Small intestine (tissue), 7 donors: ENCODE measurements at regions not wholly inside any gene's neighbourhood (a gene's known extent, or its start where the extent isn't known, plus 50 kb on each side); places are given as distances from the start of the nearest gene placed in this dataset.

Source experiments
- DNase-seq, 2 donors: peaks; one replicate each; pipeline versions ENCODE4 v3.0.0 to v3.0.0-alpha.2; 2013
- FAIRE-seq: peaks from 2 replicates; lab custom pipeline; 2012; peaks lifted over from hg19 to GRCh38; lab: Jason Lieb, UNC
- H3K27ac ChIP-seq, 3 donors: one replicate each; pipeline ENCODE4 v1.5.1; 2013; ENCODE audit warnings: low read length in 2 of 3, mild to moderate bottlenecking in 2 of 3, control low read depth in 1 of 3, inconsistent platforms in 1 of 3, low read depth in 1 of 3, moderate library complexity in 1 of 3
- H3K27me3 ChIP-seq, 3 donors: one replicate each; pipeline ENCODE4 v1.6.1; 2013; ENCODE audit warnings: low read length in 3 of 3, inconsistent platforms in 1 of 3; ENCODE audit not compliant: control insufficient read depth in 3 of 3, insufficient read depth in 3 of 3
- H3K36me3 ChIP-seq, 3 donors: one replicate each; pipeline ENCODE4 v1.6.1; 2013; ENCODE audit warnings: low read length in 3 of 3, inconsistent platforms in 1 of 3, low read depth in 1 of 3, mild to moderate bottlenecking in 1 of 3, moderate library complexity in 1 of 3; ENCODE audit not compliant: control insufficient read depth in 3 of 3, insufficient read depth in 2 of 3
- H3K4me1 ChIP-seq, 3 donors: one replicate each; pipeline ENCODE4 v1.6.1; 2013; ENCODE audit warnings: low read length in 2 of 3, inconsistent platforms in 1 of 3, low read depth in 1 of 3, mild to moderate bottlenecking in 1 of 3, moderate library complexity in 1 of 3; ENCODE audit not compliant: control insufficient read depth in 3 of 3, insufficient read depth in 2 of 3
- H3K4me3 ChIP-seq, 3 donors: one replicate each; pipeline ENCODE4 v1.5.1; 2013; ENCODE audit warnings: low read length in 3 of 3, control low read depth in 1 of 3, inconsistent platforms in 1 of 3, low read depth in 1 of 3, mild to moderate bottlenecking in 1 of 3, moderate library complexity in 1 of 3
- H3K9me3 ChIP-seq, 2 donors: one replicate each; pipeline ENCODE4 v1.6.1; 2013; ENCODE audit warnings: low read depth in 1 of 2, low read length in 1 of 2; ENCODE audit not compliant: control insufficient read depth in 2 of 2, insufficient read depth in 1 of 2
- WGBS, 3 donors: extraction: QIAGEN DNeasy Blood & Tissue Kit; methylation state at CpG; one replicate each; pipeline ENCODE4 v1.1.7; 2013; 5-methylcytosine and 5-hydroxymethylcytosine counted together
- donor health status: healthy with polysubstance abuse.
- donor health status: control.
- donor health status: control.
- donor health status: Bipolar disorder and iron deficiency.
- donor health status: healthy.

DNA sequence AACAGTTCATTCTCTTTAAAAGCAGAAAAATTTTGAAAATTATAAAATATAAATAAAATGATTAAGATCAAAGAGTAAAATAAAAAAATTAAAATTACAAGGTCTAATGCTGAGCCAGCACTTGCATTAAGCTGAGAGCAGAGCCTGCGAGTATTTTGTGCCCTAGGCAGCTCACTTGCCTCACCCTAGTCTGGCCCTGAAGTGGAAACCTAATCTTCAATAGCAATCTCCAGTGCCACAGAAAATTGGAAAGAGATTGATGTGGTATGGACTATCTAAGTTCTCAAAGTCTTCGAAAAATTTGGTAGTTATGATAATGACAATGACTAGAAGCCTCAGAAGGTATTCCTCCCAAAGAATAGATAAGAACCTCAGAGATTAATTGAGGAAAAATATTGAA, 459.4 kb upstream of the CBLB start:
- WGBS, 3 donors: 83 to 93% (median 92%) methylated on average over 2 of the region's 2 CpGs
- DNase-seq (no peak), FAIRE-seq (no peak)
- Histone ChIP-seq H3K4me1 (no peaks in the 10 kb centered on the region), H3K27me3 (no peaks in the 10 kb centered on the region), H3K4me3 (no peak overlapping the region), H3K27ac (no peak overlapping the region), H3K9me3 (peaks cover 0 to 3% of the 10 kb centered on the region in 2 donors), H3K36me3 (no peaks in the 10 kb centered on the region)

DNA sequence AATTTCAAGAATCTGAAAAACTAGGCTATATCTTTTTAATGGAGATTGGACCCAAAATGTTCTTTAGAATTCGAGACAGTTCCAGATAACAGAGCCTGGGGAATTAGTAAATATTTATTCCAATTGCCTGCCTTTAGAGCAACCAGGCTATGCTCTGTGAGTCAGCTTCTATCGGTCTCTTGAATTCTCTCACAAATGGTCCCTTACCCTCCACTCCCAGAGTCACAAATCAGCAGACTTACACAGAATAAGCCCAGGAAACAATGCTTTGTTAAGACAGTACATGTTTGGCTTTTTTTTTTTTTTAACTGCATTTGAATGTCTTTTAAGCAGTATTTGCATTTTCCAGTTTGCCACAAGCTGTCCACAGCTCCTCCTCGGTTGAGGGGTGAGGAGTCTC, 460.7 kb upstream of the CBLB start:
- 61 to 69% (median 67%) methylated on average over 3 of the region's 3 CpGs for WGBS, 3 donors
- H3K9me3 ChIP-seq: no peaks in the 10 kb centered on the region
- no peaks in the 10 kb centered on the region for H3K27me3 ChIP-seq
- DNase-seq (no peak), FAIRE-seq (no peak)
- no peak overlapping the region for H3K27ac ChIP-seq
- H3K4me1 ChIP-seq: no peaks in the 10 kb centered on the region
- no peaks in the 10 kb centered on the region for H3K36me3 ChIP-seq
- H3K4me3 ChIP-seq: no peak overlapping the region

DNA sequence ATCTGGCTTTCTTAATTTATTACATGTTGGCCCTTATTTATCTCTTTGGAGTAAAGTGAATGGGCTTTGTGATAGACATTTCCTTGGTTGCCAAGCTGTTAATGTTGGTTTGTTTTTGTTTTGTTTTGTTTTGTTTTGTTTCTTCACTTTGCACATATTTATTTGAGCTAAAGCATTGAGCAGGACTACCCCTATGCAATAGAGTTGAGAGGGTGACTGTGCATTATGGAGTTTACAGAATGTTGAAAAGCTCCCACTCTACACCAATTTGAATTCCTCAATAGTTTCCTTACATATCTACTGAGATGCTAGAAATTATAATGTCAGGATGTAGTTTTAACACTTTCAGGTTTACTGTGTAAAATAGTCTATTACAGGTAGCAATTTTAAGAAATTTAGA, 462.8 kb upstream of the CBLB start:
- FAIRE-seq (no peak), DNase-seq (no peak)
- no peaks in the 10 kb centered on the region for H3K9me3 ChIP-seq
- H3K27me3 ChIP-seq: no peaks in the 10 kb centered on the region
- H3K27ac ChIP-seq: no peak overlapping the region
- no peaks in the 10 kb centered on the region for H3K36me3 ChIP-seq
- no peak overlapping the region for H3K4me3 ChIP-seq
- H3K4me1 ChIP-seq: no peaks in the 10 kb centered on the region

DNA sequence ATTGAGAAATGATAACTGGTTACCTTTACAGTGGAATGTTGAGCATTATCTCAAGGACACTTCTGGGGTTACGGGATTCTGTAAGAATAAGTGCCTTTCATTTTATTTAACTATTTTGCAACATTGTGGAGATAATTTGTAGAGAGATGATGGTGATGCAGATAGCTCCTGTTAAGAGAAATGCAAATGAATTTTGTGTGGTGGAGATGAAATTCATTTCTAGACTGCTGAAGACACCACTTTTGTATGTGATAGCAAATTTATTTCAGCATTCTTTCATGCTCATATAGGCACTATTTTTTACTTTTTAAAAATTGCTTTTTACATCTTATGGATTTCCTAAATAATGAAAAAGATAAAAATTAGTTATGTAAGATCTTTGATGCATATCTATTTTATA, 463.3 kb upstream of the CBLB start:
- FAIRE-seq (no peak), DNase-seq (no peak)
- no peak overlapping the region for H3K27ac ChIP-seq
- H3K4me1 ChIP-seq: no peaks in the 10 kb centered on the region
- H3K9me3 ChIP-seq: no peaks in the 10 kb centered on the region
- no peaks in the 10 kb centered on the region for H3K27me3 ChIP-seq
- H3K36me3 ChIP-seq: no peaks in the 10 kb centered on the region
- no peak overlapping the region for H3K4me3 ChIP-seq
- WGBS, 3 donors: 93 to 97% (median 94%) methylated on average over 1 of the region's 1 CpG

DNA sequence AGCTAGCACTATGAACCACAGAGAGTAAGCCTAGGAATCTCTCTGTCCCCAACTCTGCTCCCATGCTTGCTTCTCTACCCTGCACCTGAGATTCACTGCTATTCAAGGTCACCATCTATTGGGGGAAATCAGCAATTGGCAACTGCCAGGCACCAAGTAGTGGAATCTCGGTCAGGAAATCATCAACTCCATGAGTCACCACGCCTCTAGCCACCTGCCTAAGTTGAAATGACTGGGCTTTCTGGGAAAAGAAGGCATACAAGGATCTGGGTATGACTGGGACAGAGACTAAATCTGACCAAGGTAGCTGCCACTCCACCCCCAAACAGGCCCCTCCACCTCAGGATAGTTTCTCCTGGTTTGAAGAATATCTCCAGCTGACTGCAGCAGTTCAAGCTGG, 464.1 kb upstream of the CBLB start:
- Histone ChIP-seq H3K36me3 (no peaks in the 10 kb centered on the region), H3K27me3 (no peaks in the 10 kb centered on the region), H3K4me3 (no peak overlapping the region), H3K4me1 (no peaks in the 10 kb centered on the region), H3K9me3 (no peaks in the 10 kb centered on the region), H3K27ac (no peak overlapping the region)
- no peak for FAIRE-seq
- no peak for DNase-seq
- WGBS, 3 donors: 60 to 74% (median 66%) methylated on average over 2 of the region's 2 CpGs

DNA sequence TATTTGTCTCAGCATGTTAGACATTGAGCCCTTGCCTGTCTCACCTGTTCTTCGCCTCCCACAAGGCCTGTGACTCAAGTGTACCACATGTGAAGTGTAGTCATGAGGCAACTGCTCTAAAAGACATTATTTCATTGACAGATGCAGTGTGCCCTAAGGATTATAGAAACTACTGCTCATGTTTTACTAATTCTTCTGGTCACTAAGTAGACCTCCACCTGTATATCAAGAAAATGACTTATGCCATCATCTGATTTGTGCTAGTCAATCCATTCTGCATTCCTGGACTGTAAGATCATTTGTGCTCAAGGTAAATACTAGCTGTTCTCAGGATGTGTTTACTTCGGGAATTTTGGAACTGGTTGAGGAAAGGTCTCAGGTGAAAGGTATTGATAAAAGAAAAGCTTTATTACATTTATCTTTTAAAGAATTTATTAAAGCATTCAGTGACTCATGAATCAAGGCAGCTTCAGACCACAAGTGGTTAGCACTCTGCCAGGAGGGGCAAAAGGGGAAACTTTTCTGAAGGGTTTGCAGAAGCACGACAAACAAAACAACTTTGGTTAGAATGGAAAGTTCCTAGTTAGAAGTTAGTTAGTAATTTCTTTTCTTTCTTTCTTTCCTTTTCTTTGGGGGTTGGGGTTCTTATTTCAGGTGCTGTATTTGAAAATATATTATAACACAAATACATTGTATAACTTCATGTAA, 465.3 kb upstream of the CBLB start:
- no peak for FAIRE-seq

DNA sequence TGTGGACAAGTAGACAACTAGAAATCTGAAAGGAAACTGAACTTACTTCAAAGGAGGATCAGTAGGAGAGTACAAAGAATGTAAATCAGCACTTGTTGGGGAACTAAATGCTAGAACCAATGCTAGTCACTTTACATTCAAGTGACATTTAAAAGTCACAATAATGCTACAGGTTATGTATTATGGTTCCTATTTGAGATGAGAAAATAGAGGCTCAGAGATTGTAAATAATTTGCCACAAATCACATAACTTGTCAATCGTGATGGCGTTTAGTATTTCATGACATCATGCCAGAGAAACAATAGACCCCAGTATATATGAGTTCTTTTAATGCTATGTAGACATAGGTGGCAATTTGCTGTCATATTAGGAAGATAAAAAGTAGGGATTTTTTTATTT, 467.8 kb upstream of the CBLB start:
- no peak for DNase-seq
- no peaks in the 10 kb centered on the region for H3K4me1 ChIP-seq
- H3K36me3 ChIP-seq: no peaks in the 10 kb centered on the region
- 85 to 92% (median 88%) methylated on average over 2 of the region's 2 CpGs for WGBS, 3 donors
- FAIRE-seq: no peak
- H3K9me3 ChIP-seq: no peaks in the 10 kb centered on the region
- H3K27me3 ChIP-seq: no peaks in the 10 kb centered on the region
- H3K4me3 ChIP-seq: no peak overlapping the region
- H3K27ac ChIP-seq: no peak overlapping the region

More for the DNA sequence above, 465.3 kb upstream of the CBLB start:
- Histone ChIP-seq H3K4me3 (no peak overlapping the region), H3K9me3 (no peaks in the 10 kb centered on the region), H3K36me3 (no peaks in the 10 kb centered on the region), H3K27me3 (no peaks in the 10 kb centered on the region), H3K4me1 (no peaks in the 10 kb centered on the region), H3K27ac (no peak overlapping the region)
- 54 to 69% (median 65%) methylated on average over 3 of the region's 3 CpGs for WGBS, 3 donors
- DNase-seq: peak in 1 of 2 donors; percentile 11

DNA sequence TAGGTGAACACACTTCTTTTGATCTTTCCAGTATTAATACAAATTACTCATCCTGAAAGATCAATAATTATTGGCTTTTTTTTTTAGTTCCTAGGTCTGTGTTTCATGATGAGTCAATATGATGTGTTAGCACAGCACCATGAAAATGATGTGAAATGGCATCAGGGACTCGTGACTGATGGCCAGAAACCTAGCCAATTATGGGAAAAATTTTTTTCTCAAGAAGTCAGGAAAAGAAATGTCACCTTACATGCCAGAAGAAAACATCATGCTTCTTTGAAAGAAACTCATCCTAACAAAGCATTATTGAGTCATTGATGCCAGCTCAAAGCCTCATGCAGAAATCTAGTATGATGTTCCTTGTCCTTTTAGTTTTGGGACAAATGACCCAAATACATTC, 468.3 kb upstream of the CBLB start:
- Histone ChIP-seq H3K9me3 (no peaks in the 10 kb centered on the region), H3K27me3 (no peaks in the 10 kb centered on the region), H3K4me3 (no peak overlapping the region), H3K4me1 (no peaks in the 10 kb centered on the region), H3K27ac (no peak overlapping the region), H3K36me3 (no peaks in the 10 kb centered on the region)
- 53 to 78% (median 78%) methylated on average over 1 of the region's 1 CpG for WGBS, 3 donors
- DNase-seq (no peak), FAIRE-seq (no peak)
